SW 1271 (cell line): ENCODE measurements at regions not wholly inside any gene's neighbourhood (a gene's known extent, or its start where the extent isn't known, plus 50 kb on each side); places are given as distances from the start of the nearest gene placed in this dataset.
A peak's percentile ranks its signal among the peaks of the same experiment; 100 is the strongest.
"Not testable (repeated sequence)": the region's sequence is repeated elsewhere in the genome, so short reads cannot be mapped to it uniquely, and the experiment has no call there.

Experiments
- DNase-seq, 2 experiments: peaks; one replicate each; lab custom pipeline; 2025; lab: John Stamatoyannopoulos, UW

DNA sequence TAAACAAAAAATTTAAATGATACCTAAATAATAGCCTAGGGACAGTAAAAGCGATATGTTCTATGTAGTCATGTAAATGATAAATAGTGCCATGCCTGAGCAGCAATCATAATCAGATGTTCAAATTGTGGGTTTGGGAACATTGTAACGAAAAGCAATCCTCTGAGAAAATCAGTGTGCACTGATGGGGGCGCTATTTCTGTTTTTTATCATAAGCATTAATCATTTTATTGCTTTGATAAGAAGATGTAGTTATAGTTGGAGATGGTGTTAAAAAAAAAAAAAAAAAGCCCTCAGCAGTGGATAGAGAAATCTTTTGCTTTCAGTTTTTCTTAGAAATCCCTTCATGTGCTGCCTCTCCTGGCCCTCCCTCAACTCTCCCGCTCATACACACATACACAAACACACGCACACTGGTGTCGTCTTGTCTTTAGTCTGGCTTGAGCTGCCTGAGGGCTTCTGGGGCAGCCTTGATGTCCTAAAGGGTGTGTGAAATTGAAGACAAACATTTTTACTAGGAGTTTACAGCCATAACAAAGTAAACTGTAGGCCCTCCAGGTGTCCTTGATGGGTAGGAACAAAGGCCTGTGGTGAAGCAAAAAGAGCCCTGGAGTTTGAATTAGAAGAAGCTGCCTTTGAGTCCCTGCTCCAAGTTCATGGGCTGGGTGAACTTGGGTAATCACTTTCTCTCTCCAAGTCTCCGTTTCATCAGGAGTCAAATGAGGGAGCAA is 428.1 kb downstream of the SOX2 start:
- no peak for DNase-seq

- DNase-seq, result no peak
Observed at GRCh38 chr3:182142928-182143327, 431.2 kb downstream of the SOX2 start.

- DNase-seq, result no peak
Observed at GRCh38 chr3:182143903-182144302, 432.2 kb downstream of the SOX2 start.

DNA sequence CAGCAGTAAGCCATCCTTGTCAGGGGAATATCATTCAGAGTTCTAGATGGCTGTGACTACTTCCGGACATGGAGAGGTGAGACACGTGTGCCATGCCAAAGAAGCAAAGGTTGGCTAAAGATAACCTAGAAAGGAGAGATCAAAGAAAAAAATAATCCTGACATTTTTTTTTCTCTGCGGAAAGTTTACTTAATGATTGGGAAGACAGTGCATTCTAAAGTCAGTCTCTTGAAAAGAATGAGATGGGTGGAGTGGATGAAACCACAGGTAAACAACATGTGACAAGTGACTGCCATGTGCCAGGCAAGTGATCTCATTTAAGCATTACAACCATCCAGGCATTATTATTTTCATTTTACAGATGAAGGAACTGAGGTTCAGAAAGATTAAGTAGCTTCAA is 436.6 kb downstream of the SOX2 start:
- no peak for DNase-seq

DNA sequence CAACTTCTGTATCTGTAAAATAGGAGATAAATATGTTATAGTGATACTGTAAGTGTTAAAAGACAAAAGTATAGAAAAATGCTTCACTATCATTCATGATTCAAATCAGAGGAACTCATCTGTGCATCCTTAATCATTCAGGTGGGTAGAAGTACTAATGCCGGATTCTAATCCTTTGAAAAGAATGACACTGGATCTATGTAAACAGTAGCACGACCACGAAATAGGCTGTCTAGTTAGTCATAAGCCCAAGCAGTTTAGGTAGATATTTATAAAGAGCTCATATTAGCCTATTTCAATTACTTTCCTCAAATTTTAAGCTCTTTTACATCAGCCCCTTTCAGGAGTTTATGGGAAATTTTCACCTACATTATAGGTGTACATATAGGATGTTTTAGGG is 437.9 kb downstream of the SOX2 start:
- no peak for DNase-seq

DNA sequence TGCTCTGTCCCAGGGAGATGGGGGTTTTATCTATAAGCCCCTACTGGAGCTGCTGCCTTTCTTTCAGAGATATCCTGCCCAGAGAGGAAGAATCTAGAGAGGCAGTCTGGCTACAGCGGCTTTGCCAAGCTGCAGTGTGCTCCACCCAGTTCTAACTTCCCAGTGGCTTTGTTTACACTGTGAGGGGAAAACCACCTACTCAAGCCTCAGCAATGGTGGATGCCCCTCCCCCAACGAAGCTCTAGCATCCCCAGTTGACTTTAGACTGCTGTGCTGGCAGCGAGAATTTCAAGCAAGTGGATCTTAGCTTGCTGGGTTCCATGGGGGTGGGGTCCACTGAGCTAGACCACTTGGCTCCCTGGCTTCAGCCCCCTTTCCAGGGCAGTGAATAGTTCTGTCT is 444.6 kb downstream of the SOX2 start:
- DNase-seq, result not testable (repeated sequence)

DNA sequence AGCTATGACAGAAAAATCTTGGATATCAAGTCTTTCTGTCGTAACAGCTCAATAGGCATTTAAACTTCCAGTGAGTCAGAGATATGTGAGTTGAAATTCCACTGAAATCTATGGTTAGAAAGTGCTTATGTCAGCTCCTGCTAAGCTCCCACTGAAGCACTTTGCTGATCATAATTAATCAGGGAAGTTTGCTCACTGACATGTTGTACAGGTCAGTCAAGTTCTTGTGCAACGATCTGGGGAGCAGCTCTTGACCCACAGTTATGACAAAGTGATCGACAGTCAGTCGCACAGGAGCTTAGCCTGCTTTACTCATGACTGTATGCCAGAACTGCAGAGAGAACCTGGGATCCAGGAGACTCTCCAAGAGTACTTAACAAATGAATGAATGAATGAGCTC is 453.5 kb downstream of the SOX2 start:
- no peak for DNase-seq

- no peak for DNase-seq
Observed at GRCh38 chr3:182172534-182172933, 460.8 kb downstream of the SOX2 start.

GRCh38 chr3:182178488-182179200 is 466.9 kb downstream of the SOX2 start:
- DNase-seq, result no peak

DNA sequence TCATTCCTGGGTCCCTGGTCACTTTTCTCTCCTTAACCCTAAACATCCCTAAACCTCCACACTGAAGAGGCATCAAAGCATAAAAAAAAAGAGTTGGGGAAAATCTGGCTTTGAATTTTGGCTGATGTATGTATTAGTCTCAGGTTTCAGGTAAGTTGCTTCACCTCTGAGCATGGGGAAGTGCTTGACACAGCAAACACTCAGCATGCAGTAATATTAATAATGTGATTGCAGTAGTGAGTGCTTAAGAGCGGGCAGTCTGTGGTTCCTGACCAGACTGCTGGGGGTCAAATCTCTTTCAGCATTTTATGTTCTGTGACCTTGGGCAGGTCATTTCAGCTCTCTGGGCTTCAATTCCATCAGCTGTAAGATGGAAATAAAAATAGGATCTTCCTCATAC is 467.9 kb downstream of the SOX2 start:
- no peak for DNase-seq

DNA sequence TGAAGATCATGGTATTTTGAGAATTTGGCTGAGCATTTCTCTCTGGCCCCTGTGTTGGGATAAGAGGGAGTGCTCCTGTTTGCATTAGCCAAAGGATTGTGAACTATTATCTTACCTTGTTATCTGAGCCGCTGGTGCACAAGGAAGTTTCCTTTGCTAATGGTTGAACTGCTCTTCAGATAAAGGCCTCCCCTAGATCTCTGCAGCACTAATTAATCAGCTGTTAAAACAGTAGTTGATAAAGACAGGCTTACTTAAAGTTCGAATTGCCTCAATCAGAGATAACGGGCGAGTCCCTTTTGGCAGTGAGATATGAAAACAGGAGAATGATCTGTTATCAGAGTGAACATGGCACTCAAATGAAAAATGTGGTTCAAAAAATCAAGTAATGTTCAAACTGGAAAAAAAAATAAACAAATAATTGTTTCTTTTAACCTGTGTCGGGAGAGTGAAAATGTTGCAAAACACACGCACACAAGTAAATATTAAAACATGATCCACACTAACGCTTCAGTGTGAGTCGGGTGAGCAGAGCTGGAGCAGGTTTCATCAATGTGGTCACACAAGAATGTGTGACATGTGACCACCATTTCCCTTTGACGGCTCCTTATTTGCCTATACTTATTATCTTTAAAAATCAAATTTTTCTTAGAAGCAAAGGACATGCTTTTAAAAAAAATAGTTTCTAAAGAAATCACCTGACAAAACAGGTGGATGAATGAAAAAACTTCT is 469.1 kb downstream of the SOX2 start:
- no peak for DNase-seq

GRCh38 chr3:182182531-182182968 is 470.8 kb downstream of the SOX2 start:
- DNase-seq, result no peak

GRCh38 chr3:182183716-182184430 is 472.1 kb downstream of the SOX2 start:
- DNase-seq, result no peak

DNA sequence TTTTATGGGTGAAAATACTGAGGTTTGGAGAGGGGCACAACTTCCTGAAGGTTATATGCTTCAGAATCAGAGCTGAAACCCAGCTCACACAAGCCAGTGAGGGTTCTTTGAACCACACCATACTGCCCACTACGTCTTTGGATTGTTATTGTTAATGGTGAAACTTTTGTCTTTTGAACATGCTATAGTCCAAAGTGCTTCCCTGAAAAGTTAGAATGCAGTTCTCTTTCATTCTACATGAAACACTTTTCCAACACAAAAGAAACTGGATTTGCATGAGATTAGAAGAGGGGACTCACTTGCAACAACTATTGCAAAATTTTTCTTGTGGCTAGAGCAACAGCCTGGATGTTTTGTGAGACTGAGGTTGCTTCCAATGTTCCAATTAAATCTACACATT is 473.6 kb downstream of the SOX2 start:
- no peak for DNase-seq

DNA sequence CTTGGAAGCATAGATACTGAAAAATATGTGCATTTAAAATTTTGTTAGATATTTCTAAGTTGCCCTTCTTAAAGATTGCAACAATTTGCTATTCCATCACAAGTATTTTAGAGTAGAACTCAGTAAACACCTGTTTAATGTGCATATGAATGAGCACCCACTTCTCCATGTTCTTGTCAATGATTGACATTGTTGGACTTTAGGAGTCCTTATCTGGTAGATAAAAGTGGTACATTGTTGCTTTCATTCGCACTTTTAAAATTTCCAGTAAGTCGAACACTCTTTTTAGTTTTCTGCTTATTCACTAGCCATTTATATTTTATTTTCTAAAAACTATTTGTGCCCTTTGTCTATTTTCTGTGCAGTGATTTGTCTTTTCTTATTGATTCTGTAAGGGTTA is 478.3 kb downstream of the SOX2 start:
- DNase-seq, result no peak

DNA sequence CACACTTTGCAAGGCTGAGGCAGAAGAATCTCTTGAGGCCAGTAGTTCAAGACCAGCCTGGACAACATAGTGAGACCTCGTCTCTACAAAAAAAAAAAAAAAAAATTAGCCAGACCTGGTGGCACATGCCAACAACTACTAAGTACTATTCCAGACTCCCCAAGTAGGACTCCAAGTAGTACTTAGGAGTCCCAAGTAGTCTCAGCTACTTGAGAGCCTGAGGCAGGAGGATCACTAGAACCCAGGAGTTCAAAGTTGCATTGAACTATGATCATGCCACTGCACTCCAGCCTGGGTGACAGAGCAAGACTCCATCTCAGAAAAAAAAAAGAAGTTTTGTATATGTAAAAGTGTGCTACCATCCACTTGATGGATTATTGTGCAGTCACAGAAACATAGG is 486.6 kb downstream of the SOX2 start:
- DNase-seq, result no peak

DNA sequence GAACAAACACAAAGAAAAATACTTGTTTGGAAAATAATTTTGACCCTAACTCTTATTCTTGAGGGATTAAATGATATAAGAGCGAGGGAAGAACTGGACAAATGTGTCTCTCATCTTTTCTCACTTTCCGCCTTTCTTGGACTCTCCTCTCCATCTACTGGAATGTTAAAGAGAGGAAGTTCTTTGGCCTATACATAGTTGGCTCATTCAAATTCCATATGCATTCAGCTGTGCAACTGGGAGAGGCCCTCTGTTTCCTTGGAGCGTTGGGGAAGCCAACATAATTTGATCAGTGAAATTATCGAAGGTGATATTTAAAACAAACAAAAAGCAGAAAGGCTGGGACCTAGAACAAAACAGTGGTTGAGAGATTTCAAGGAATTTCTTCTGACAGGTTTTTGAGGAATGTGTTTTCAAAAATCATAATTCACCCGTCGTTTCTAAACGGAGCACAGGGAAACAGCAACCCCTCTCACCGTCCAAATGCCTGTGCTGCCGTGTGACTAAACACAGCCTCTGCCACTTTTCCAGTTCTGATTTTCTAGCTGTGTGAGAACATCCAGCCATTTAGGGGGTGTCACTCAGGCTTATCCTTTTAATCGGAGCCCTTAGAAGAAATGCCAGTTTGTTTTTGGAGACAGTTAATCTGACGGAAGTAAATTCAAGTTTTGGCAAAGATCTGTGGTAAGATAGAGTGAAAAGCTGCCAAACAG is 489.9 kb downstream of the SOX2 start:
- DNase-seq, result no peak

DNA sequence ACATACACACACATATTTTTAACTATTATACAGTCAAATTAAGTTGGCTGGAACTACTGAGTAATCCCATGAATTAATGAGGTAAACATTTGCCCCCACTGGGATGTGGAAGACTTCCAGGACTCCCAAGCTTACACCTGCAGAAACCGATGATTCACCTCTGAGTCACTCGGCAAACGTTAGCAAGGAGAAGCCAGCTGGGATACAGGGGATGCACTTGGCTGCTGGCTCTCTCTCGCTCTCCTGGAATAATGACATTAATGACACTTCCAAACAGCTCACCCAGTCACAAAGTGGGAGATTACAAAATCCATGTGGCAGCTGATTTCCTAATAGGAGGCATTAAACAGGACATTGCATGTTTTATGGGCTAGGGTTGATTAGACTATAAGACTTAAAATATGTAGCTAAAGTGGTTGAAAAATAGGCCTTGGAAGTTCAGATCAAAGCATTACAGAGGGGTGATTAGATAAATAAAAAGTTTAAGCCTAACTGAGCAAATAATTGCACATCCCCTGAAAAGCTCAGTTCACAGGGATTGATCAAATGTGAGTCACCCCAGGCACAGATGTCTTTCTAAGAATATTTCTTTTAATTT is 500.9 kb downstream of the SOX2 start:
- DNase-seq, result peak; percentile 85 to 92

DNA sequence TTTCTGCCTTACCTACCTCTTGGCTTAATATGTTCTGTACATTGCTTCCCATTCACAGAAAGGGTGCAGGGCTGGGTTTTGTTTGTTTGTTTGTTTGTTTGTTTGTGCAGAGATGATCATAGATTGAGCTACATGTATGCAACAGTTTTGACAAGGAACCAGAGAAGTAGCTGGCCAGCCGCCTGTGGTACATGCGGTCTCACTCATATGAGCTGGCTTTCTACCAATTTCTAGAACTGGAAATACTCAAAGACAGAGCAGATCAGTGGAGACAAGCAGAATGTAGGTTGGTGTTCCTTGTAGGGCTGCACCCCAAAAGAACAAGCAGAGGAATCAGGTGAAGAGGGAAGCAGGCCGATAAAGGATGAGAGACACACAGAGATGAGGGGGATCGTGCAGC is 502.7 kb downstream of the SOX2 start:
- no peak for DNase-seq

DNA sequence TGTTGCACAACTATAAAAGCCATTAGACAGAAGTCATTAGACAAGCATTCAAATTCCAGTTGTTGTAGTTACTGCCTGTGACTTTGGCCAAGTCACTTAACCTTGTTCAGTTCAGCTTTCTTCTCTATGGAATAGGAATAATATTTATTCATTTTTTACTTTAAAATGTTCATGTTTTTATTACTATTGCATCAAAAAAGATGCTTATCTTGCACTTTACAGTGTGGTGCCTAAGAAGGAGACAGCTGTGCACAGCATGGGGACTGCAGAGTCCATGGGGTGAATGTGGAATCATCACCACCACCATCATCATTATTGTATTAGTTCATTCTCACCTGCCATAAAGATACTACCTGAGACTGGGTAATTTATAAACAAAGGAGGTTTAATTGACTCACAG is 504.2 kb downstream of the SOX2 start:
- no peak for DNase-seq

- DNase-seq, result no peak
Observed at GRCh38 chr3:182216311-182216970, 504.7 kb downstream of the SOX2 start.
